GM12873 (cell line): ENCODE measurements at regions not wholly inside any gene's neighbourhood (a gene's known extent, or its start where the extent isn't known, plus 50 kb on each side); places are given as distances from the start of the nearest gene placed in this dataset.

ENCODE experiments used
- TF ChIP-seq, protein P1 (sequence below): IDR thresholded peaks from 2 replicates; pipeline ENCODE4 v1.5.1; 2012; ENCODE audit warnings: low read depth, mild to moderate bottlenecking, moderate library complexity, low read length, control low read depth; ENCODE audit not compliant: insufficient read depth; ENCODE audit errors: missing control alignments

DNA sequence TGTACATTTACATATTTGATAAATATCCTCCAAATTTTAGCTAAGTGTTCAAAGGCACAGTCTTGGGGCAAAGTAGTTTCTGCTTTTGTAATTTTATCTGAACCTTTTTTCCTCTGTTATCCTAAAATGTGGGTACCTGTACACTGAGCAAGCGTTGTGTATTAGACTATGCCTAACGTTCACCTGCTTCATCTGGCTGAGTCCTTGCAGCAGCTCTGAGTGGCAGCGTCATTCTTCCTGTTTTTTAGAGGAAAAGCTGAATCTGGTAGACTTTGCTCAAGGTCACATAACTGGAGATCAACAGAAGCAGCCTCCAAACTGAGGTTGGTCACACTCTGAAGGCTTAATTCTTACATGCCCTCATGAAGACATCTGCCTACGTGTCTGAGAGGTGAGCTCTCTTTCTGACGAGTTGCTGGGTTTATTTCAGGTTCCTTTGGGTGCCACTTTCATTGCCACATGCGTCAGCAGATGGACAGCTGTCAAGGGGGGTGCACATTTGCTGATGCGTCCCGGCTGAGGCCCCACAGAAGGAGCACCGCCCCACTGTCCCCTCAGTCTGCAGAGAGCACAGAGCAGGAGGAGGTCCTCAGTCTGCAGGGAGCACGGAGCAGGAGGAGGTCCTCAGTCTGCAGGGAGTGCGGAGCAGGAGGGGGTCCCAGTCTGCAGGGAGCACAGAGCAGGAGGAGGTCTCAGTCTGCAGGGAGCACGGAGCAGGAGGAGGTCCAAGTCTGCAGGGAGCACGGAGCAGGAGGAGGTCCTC lies 406.5 kb upstream of the SHH start:
- TF ChIP-seq, protein P1, sequence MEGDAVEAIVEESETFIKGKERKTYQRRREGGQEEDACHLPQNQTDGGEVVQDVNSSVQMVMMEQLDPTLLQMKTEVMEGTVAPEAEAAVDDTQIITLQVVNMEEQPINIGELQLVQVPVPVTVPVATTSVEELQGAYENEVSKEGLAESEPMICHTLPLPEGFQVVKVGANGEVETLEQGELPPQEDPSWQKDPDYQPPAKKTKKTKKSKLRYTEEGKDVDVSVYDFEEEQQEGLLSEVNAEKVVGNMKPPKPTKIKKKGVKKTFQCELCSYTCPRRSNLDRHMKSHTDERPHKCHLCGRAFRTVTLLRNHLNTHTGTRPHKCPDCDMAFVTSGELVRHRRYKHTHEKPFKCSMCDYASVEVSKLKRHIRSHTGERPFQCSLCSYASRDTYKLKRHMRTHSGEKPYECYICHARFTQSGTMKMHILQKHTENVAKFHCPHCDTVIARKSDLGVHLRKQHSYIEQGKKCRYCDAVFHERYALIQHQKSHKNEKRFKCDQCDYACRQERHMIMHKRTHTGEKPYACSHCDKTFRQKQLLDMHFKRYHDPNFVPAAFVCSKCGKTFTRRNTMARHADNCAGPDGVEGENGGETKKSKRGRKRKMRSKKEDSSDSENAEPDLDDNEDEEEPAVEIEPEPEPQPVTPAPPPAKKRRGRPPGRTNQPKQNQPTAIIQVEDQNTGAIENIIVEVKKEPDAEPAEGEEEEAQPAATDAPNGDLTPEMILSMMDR: no peak

DNA sequence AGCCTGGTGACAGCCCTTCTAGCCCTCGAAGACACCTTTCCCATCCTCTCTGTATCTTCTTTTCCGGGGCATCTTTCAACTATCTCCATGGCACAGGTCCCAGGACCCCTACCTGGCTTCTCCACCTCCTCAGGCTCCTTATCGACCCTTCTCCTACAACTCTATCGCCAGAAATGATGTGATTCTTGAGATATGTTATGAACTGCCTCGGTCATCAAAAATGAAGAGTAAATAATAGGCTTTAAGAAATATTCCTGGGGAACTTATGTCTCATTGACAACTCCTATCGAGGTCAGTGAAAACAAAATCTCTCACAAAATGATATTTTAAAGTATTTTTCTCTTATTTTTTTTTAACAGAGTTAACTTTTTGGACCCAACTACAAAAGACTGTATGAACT lies 405.5 kb upstream of the SHH start:
- TF ChIP-seq, protein P1: no peak

DNA sequence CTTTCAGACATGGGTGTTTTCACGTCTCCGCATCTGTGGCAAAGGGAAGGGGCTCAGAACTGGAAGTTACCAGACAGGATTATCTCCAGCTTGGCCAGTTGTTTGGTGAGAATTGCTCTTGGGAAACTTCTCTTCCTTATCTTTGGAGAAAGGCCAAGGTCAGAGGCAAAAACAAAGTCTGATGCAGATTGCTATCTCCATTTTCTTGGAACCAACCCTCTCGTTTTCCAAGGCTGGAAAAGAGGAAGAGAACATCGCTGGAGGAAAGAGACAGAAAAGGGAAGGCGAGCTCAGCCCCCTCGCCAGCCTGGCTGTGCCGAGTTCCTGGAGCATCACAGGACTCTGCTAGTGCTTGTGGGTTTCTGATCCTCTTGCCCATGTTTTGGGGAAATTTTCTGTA lies 396.8 kb upstream of the SHH start:
- TF ChIP-seq, protein P1: no peak

DNA sequence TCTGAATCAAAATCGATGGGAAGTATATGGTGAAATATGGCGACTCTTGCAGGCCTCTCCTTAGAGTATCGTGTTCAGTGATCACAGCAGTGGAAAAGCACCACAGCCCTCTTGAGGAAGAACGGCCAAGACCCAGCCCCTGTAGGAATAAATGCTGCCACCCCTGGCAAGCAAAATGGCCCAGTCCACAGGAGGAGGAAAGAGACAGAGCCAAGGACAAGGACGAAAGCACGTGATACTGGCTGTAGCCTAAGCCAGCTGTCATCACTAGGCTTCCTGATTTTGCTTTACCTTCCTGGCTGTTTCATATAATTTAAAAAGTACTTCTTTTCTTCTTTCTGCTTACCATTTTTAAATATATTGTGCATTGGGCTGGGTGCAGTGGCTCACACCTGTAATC lies 395.0 kb upstream of the SHH start:
- TF ChIP-seq, protein P1: no peak

DNA sequence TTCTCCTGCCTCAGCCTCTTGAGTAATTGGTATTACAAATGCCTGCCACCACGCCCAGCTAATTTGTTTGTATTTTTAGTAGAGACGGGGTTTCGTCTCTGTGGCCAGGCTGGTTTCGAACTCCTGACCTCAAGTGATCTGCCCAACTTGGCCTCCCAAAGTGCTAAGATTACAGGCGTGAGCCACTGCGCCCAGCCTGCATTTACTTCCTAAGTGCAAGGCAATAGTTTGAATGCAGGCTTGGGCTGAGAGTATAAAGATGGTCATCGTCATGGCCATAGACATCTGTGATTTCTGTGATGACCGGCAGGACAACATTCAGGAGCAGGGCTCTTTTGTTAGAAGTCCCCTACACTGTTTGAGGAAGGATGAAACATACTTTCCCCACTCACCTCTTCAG lies 393.9 kb upstream of the SHH start:
- TF ChIP-seq, protein P1: no peak

DNA sequence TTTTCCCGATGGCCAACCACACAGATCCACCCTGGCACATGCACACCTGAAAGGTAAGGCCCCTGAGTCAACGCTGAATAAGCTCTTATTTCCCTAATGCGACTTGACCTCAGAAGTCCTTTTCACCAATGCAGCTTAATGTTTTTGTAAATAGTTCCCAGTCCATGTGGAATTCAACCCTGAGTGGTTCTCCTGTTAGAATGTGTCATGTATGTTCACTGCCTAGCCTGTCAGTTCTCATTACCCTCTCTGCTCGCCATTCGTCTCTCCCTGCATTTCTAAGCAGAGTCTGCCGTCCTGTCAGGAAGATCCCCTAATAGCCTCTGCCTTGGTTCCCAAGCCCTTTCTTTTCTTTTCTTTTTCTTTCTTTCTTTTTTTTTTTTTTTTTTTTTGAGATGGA lies 392.6 kb upstream of the SHH start:
- TF ChIP-seq, protein P1: no peak

DNA sequence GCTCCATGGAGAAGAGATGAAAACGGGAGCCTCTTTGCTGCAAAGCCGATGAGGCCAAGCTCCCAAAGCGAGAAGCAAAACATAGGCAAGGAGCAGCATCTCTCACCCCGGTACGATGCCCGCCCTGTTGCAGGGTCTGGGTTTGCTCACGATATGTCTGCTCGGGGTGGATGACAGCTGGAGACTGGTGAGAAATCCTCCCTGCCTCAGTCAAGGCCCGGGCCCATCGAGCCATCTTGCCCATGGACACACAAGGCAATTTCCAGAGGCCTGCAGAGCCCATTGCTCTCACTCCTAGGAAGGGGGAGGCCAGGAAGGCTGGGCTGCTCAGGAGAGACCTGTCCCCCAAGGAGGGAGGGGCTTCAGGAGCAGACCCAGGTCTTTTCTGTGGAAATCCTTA lies 391.7 kb upstream of the SHH start:
- TF ChIP-seq, protein P1: no peak
